ENCODE measurements at regions not wholly inside any gene's neighbourhood (a gene's known extent, or its start where the extent isn't known, plus 50 kb on each side); places are given as distances from the start of the nearest gene placed in this dataset.

GRCh38 chr6:82017773-82018172 lies 229.8 kb downstream of the IBTK start:
- TF ChIP-seq POLR2AphosphoS5 (IDR thresholded peaks at IDR 0.05; ENCODE audit: low read depth, low read length), result no peak
- TF ChIP-seq, protein P1, sequence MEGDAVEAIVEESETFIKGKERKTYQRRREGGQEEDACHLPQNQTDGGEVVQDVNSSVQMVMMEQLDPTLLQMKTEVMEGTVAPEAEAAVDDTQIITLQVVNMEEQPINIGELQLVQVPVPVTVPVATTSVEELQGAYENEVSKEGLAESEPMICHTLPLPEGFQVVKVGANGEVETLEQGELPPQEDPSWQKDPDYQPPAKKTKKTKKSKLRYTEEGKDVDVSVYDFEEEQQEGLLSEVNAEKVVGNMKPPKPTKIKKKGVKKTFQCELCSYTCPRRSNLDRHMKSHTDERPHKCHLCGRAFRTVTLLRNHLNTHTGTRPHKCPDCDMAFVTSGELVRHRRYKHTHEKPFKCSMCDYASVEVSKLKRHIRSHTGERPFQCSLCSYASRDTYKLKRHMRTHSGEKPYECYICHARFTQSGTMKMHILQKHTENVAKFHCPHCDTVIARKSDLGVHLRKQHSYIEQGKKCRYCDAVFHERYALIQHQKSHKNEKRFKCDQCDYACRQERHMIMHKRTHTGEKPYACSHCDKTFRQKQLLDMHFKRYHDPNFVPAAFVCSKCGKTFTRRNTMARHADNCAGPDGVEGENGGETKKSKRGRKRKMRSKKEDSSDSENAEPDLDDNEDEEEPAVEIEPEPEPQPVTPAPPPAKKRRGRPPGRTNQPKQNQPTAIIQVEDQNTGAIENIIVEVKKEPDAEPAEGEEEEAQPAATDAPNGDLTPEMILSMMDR (IDR thresholded peaks at IDR 0.05), result no peak

All from Panc1 (cell line).